Fibroblast of villous mesenchyme (primary cell): ENCODE measurements at regions not wholly inside any gene's neighbourhood (a gene's known extent, or its start where the extent isn't known, plus 50 kb on each side); places are given as distances from the start of the nearest gene placed in this dataset.
"Not testable (repeated sequence)": the region's sequence is repeated elsewhere in the genome, so short reads cannot be mapped to it uniquely, and the experiment has no call there.

Source experiments
- DNase-seq: peaks from one replicate; pipeline ENCODE4 v3.0.0-alpha.2; 2010; ENCODE audit warnings: low read depth
- H3K4me3 ChIP-seq: 2 replicates; pipeline ENCODE4 v1.5.1; 2011; ENCODE audit warnings: low read depth, mild to moderate bottlenecking, low read length
- CTCF ChIP-seq: IDR thresholded peaks from 2 replicates; pipeline ENCODE4 v1.5.1; 2012; ENCODE audit warnings: low read depth, mild to moderate bottlenecking, low read length; ENCODE audit not compliant: insufficient read depth

GRCh38 chr2:45105050-45105582 lies 95.9 kb upstream of the SIX2 start:
- no peak for DNase-seq
- TF ChIP-seq CTCF: no peak
- no peak overlapping the region for H3K4me3 ChIP-seq

- no peak overlapping the region for H3K4me3 ChIP-seq
- no peak for TF ChIP-seq CTCF
Measured at GRCh38 chr2:45104429-45104828, 95.2 kb upstream of the SIX2 start.

GRCh38 chr2:45103351-45104345 lies 94.4 kb upstream of the SIX2 start:
- peak; percentile 10 for DNase-seq
- no peak for TF ChIP-seq CTCF
- H3K4me3 ChIP-seq: no peak overlapping the region

More at GRCh38 chr2:45104429-45104828, 95.2 kb upstream of the SIX2 start:
- no peak for DNase-seq

- TF ChIP-seq CTCF: no peak
- H3K4me3 ChIP-seq: no peak overlapping the region
- DNase-seq: peak; percentile 4
Measured at GRCh38 chr2:45102579-45103117, 93.4 kb upstream of the SIX2 start.

- peak; percentile 13 for DNase-seq
Measured at GRCh38 chr2:45102141-45102540, 92.9 kb upstream of the SIX2 start.

GRCh38 chr2:45096996-45097395 lies 87.7 kb upstream of the SIX2 start:
- DNase-seq: no peak
- no peak overlapping the region for H3K4me3 ChIP-seq
- TF ChIP-seq CTCF: no peak

More at GRCh38 chr2:45102141-45102540, 92.9 kb upstream of the SIX2 start:
- no peak overlapping the region for H3K4me3 ChIP-seq
- TF ChIP-seq CTCF: no peak

- not testable (repeated sequence) for DNase-seq, H3K4me3 ChIP-seq
Measured at GRCh38 chr2:45096038-45096437, 86.8 kb upstream of the SIX2 start.
